ENCODE measurements at regions not wholly inside any gene's neighbourhood (a gene's known extent, or its start where the extent isn't known, plus 50 kb on each side); places are given as distances from the start of the nearest gene placed in this dataset.

GRCh38 chr3:31412832-31413231 lies 119.9 kb upstream of the STT3B start:
- no peak for TF ChIP-seq REST (IDR thresholded peaks at IDR 0.05; ENCODE audit: low read depth)
- no peak for TF ChIP-seq JUND (IDR thresholded peaks at IDR 0.05)
- TF ChIP-seq CTCF (IDR thresholded peaks at IDR 0.05 in 2 of 3, conservative IDR thresholded peaks at IDR 0.05 in 1 of 3; ENCODE audit: borderline replicate concordance in 1 of 3, insufficient read depth in 1 of 3, low read depth in 2 of 3, low read length in 2 of 3), result no peak
- no peak for TF ChIP-seq SP1 (IDR thresholded peaks at IDR 0.05; ENCODE audit: low read depth)
- TF ChIP-seq SIN3A (IDR thresholded peaks at IDR 0.05; ENCODE audit: low read depth), result no peak
- no peak for TF ChIP-seq POLR2A (IDR thresholded peaks at IDR 0.05; ENCODE audit: borderline replicate concordance, extremely low read depth, insufficient read depth, insufficient read length)
- no peak for TF ChIP-seq EGR1 (IDR thresholded peaks at IDR 0.05; ENCODE audit: low read depth)

Data from HCT116 (cell line).